ENCODE measurements at regions not wholly inside any gene's neighbourhood (a gene's known extent, or its start where the extent isn't known, plus 50 kb on each side); places are given as distances from the start of the nearest gene placed in this dataset.

- Histone ChIP-seq H3K27ac (ENCODE audit: low read length) (no peak overlapping the region), H3K27me3 (ENCODE audit: control insufficient read depth, insufficient read depth) (no peaks in the 10 kb centered on the region), H3K9me3 (ENCODE audit: control insufficient read depth, low read length) (no peaks in the 10 kb centered on the region), H3K4me3 (ENCODE audit: low read length) (no peak overlapping the region), H3K4me1 (ENCODE audit: control insufficient read depth, insufficient read depth, low read length) (no peaks in the 10 kb centered on the region)
- 73% methylated on average over 15 of the region's 15 CpGs for WGBS
- ATAC-seq (no peak), DNase-seq (no peak)
- intact Hi-C loops (cut with DNase I) = no loop called here
Observed at GRCh38 chr20:60930023-60930790, 321.9 kb upstream of the CDH4 start.

DNA sequence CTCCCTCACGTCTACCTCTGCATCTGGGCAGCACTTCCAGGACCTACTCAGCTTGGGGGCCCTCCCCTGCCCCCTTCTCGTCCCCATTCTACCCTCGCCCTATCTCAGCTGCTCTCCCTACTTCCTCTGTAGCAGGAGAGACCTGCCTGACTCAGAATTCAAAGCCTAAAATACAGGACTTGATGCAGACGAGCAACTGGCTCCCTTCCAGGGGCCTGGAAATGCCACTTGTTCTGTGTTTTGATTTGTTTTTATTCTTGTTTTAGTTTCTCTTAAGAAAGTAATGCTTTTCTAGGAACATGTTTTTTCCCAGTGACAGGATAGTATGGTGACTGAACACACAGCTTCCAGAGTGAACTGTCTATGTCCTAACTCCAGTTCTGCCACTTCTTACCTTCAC is 320.4 kb upstream of the CDH4 start:
- no peak overlapping the region for H3K4me3 ChIP-seq (ENCODE audit: low read length)
- no peaks in the 10 kb centered on the region for H3K9me3 ChIP-seq (ENCODE audit: control insufficient read depth, low read length)
- intact Hi-C loops (cut with DNase I) = no loop called here
- ATAC-seq = no peak
- H3K4me1 ChIP-seq (ENCODE audit: control insufficient read depth, insufficient read depth, low read length) = no peaks in the 10 kb centered on the region
- WGBS = 27% methylated on average over 4 of the region's 4 CpGs
- H3K27me3 ChIP-seq (ENCODE audit: control insufficient read depth, insufficient read depth) = no peaks in the 10 kb centered on the region
- no peak for DNase-seq
- H3K27ac ChIP-seq (ENCODE audit: low read length) = no peak overlapping the region

GRCh38 chr20:60934724-60935123 is 317.3 kb upstream of the CDH4 start:
- Histone ChIP-seq H3K9me3 (ENCODE audit: control insufficient read depth, low read length) (no peaks in the 10 kb centered on the region), H3K27ac (ENCODE audit: low read length) (no peak overlapping the region), H3K27me3 (ENCODE audit: control insufficient read depth, insufficient read depth) (no peaks in the 10 kb centered on the region), H3K4me1 (ENCODE audit: control insufficient read depth, insufficient read depth, low read length) (no peaks in the 10 kb centered on the region), H3K4me3 (ENCODE audit: low read length) (no peak overlapping the region)
- intact Hi-C loops (cut with DNase I) = no loop called here
- DNase-seq (no peak), ATAC-seq (no peak)
- 82% methylated on average over 3 of the region's 3 CpGs for WGBS

- ATAC-seq (no peak), DNase-seq (no peak)
- WGBS = 69% methylated on average over 8 of the region's 8 CpGs
- no peaks in the 10 kb centered on the region for H3K4me1 ChIP-seq (ENCODE audit: control insufficient read depth, insufficient read depth, low read length)
- no peaks in the 10 kb centered on the region for H3K27me3 ChIP-seq (ENCODE audit: control insufficient read depth, insufficient read depth)
- intact Hi-C loops (cut with DNase I) = no loop called here
- H3K4me3 ChIP-seq (ENCODE audit: low read length) = no peak overlapping the region
- H3K27ac ChIP-seq (ENCODE audit: low read length) = no peak overlapping the region
- H3K9me3 ChIP-seq (ENCODE audit: control insufficient read depth, low read length) = no peaks in the 10 kb centered on the region
Observed at GRCh38 chr20:60935971-60936370, 316.1 kb upstream of the CDH4 start.

- ATAC-seq = no peak
- DNase-seq = no peak
- intact Hi-C loops (cut with DNase I) = no loop called here
- Histone ChIP-seq H3K27me3 (ENCODE audit: control insufficient read depth, insufficient read depth) (no peaks in the 10 kb centered on the region), H3K4me3 (ENCODE audit: low read length) (no peak overlapping the region), H3K4me1 (ENCODE audit: control insufficient read depth, insufficient read depth, low read length) (no peaks in the 10 kb centered on the region), H3K27ac (ENCODE audit: low read length) (no peak overlapping the region), H3K9me3 (ENCODE audit: control insufficient read depth, low read length) (no peaks in the 10 kb centered on the region)
- WGBS = 62% methylated on average over 10 of the region's 10 CpGs
Observed at GRCh38 chr20:60937585-60937984, 314.5 kb upstream of the CDH4 start.

GRCh38 chr20:60941379-60941778 is 310.7 kb upstream of the CDH4 start:
- intact Hi-C loops (cut with DNase I) = no loop called here
- WGBS = 80% methylated on average over 6 of the region's 6 CpGs
- Histone ChIP-seq H3K9me3 (ENCODE audit: control insufficient read depth, low read length) (no peaks in the 10 kb centered on the region), H3K27ac (ENCODE audit: low read length) (no peak overlapping the region), H3K4me3 (ENCODE audit: low read length) (no peak overlapping the region), H3K4me1 (ENCODE audit: control insufficient read depth, insufficient read depth, low read length) (no peaks in the 10 kb centered on the region), H3K27me3 (ENCODE audit: control insufficient read depth, insufficient read depth) (no peaks in the 10 kb centered on the region)
- ATAC-seq (no peak), DNase-seq (no peak)

GRCh38 chr20:60947819-60948218 is 304.2 kb upstream of the CDH4 start:
- no peak overlapping the region for H3K27ac ChIP-seq (ENCODE audit: low read length)
- no peak for ATAC-seq
- no peak for DNase-seq
- H3K4me1 ChIP-seq (ENCODE audit: control insufficient read depth, insufficient read depth, low read length) = no peaks in the 10 kb centered on the region
- H3K4me3 ChIP-seq (ENCODE audit: low read length) = no peak overlapping the region
- intact Hi-C loops (cut with DNase I) = no loop called here
- no peaks in the 10 kb centered on the region for H3K9me3 ChIP-seq (ENCODE audit: control insufficient read depth, low read length)
- WGBS = 87% methylated on average over 7 of the region's 7 CpGs
- H3K27me3 ChIP-seq (ENCODE audit: control insufficient read depth, insufficient read depth) = no peaks in the 10 kb centered on the region

- no peak for DNase-seq
- intact Hi-C loops (cut with DNase I) = no loop called here
- Histone ChIP-seq H3K4me1 (ENCODE audit: control insufficient read depth, insufficient read depth, low read length) (no peaks in the 10 kb centered on the region), H3K4me3 (ENCODE audit: low read length) (no peak overlapping the region), H3K9me3 (ENCODE audit: control insufficient read depth, low read length) (no peaks in the 10 kb centered on the region), H3K27me3 (ENCODE audit: control insufficient read depth, insufficient read depth) (no peaks in the 10 kb centered on the region), H3K27ac (ENCODE audit: low read length) (no peak overlapping the region)
- ATAC-seq = no peak
- WGBS = 86% methylated on average over 8 of the region's 8 CpGs
Observed at GRCh38 chr20:60948224-60948623, 303.8 kb upstream of the CDH4 start.

DNA sequence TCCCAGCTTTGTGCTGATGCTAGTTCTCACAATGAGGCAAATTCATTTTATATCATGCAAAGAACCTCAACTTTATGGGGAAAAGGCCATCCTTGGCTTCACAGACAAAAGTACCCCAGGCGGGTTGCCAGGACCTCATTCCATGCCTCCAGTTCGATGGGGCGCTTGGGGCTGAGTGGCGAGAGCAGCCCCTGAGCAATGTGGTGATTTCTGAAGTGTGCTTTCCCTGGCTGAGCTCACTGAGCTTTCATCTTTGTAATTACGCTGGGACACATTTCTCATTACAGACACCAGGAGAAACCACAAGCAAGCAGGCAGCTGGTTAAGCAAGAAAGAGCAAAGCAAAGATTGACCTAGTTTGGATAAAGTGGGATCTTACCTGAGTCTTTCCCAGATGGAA is 301.5 kb upstream of the CDH4 start:
- Histone ChIP-seq H3K27me3 (ENCODE audit: control insufficient read depth, insufficient read depth) (no peaks in the 10 kb centered on the region), H3K9me3 (ENCODE audit: control insufficient read depth, low read length) (no peaks in the 10 kb centered on the region), H3K27ac (ENCODE audit: low read length) (no peak overlapping the region), H3K4me3 (ENCODE audit: low read length) (no peak overlapping the region), H3K4me1 (ENCODE audit: control insufficient read depth, insufficient read depth, low read length) (no peaks in the 10 kb centered on the region)
- ATAC-seq (no peak), DNase-seq (no peak)
- intact Hi-C loops (cut with DNase I) = no loop called here
- WGBS = 84% methylated on average over 5 of the region's 5 CpGs

DNA sequence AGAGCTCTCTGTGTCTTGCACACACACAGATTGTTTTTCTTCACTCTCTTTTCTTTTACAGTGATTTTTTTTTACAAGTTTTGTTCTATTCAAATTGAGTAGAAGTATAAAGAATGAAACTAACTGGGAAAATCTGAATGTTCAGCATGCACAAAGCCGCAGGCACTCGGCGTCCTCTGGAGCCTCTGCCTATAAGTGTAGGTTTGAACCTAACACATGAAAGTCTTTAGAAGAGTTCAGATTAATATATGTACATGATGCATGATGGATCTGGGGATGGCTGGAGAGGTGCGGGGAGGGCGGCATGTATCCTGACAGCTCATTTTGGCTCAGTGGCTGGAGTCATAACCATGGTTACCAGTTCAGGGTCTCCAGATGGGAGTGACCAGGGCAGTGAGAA is 301.1 kb upstream of the CDH4 start:
- ATAC-seq = no peak
- DNase-seq = no peak
- H3K4me1 ChIP-seq (ENCODE audit: control insufficient read depth, insufficient read depth, low read length) = no peaks in the 10 kb centered on the region
- intact Hi-C loops (cut with DNase I) = no loop called here
- 87% methylated on average over 5 of the region's 5 CpGs for WGBS
- H3K9me3 ChIP-seq (ENCODE audit: control insufficient read depth, low read length) = no peaks in the 10 kb centered on the region
- H3K27ac ChIP-seq (ENCODE audit: low read length) = no peak overlapping the region
- no peaks in the 10 kb centered on the region for H3K27me3 ChIP-seq (ENCODE audit: control insufficient read depth, insufficient read depth)
- H3K4me3 ChIP-seq (ENCODE audit: low read length) = no peak overlapping the region

DNA sequence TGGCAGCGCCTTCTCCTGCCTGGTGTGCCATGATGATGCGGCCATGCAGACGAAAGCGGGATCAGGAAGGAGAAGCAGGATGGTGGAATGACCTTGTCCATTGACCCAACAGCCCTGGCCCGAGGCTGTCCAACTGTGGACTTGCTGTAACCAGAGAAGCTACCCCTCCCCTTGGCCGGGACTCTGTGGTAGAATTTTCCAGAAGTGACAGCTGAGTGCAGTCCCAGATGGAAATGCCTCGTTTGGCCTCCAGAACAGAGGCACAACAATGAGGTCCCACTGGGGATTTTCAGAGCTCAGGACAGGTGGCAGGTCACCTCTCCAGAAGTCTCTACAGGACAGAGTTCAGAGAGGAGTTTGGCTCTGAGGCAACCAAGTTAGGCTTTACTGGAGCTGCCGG is 299.2 kb upstream of the CDH4 start:
- Histone ChIP-seq H3K4me3 (ENCODE audit: low read length) (no peak overlapping the region), H3K27ac (ENCODE audit: low read length) (no peak overlapping the region), H3K9me3 (ENCODE audit: control insufficient read depth, low read length) (no peaks in the 10 kb centered on the region), H3K27me3 (ENCODE audit: control insufficient read depth, insufficient read depth) (no peaks in the 10 kb centered on the region), H3K4me1 (ENCODE audit: control insufficient read depth, insufficient read depth, low read length) (no peaks in the 10 kb centered on the region)
- intact Hi-C loops (cut with DNase I) = no loop called here
- DNase-seq = no peak
- ATAC-seq = no peak
- 80% methylated on average over 8 of the region's 8 CpGs for WGBS

DNA sequence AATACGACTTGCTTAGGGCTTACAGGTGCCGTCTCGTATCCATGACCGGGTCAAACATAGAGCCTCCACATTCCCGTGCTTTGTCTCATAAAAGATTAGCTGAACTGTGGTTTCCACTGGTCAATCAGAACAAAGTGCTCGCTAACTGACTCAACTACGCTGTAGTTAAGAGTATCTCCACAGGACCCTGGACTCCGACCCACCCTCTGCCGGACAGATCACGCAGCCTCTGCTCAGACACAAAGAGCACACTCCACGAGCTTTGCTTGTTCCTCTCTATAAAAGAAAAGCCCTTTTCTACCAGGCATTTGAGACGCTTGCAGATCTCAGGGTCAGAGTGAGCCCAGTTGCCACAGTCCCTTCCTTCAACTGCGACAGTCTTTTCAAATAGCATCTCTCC is 298.7 kb upstream of the CDH4 start:
- Histone ChIP-seq H3K9me3 (ENCODE audit: control insufficient read depth, low read length) (no peaks in the 10 kb centered on the region), H3K27ac (ENCODE audit: low read length) (no peak overlapping the region), H3K4me3 (ENCODE audit: low read length) (no peak overlapping the region), H3K4me1 (ENCODE audit: control insufficient read depth, insufficient read depth, low read length) (no peaks in the 10 kb centered on the region), H3K27me3 (ENCODE audit: control insufficient read depth, insufficient read depth) (no peaks in the 10 kb centered on the region)
- no peak for ATAC-seq
- no peak for DNase-seq
- intact Hi-C loops (cut with DNase I) = no loop called here
- 81% methylated on average over 13 of the region's 13 CpGs for WGBS

Measured in right cardiac atrium (tissue), 5 donors.